K562 (cell line): ENCODE measurements at regions not wholly inside any gene's neighbourhood (a gene's known extent, or its start where the extent isn't known, plus 50 kb on each side); places are given as distances from the start of the nearest gene placed in this dataset.

Source experiments
- DPF2 ChIP-seq: fragments of 450-650 bp; IDR thresholded peaks from 2 replicates; pipeline ENCODE4 v1.6.1; 2016
- NONO ChIP-seq, 2 experiments: fragments of 200-400 bp in 1 of 2; fragments of 450-650 bp in 1 of 2; formaldehyde crosslinking in 1 of 2; IDR thresholded peaks; 2 replicates each; pipeline ENCODE4 v1.6.1; 2017; ENCODE audit warnings: low read depth in 2 of 2, mild to moderate bottlenecking in 2 of 2, moderate library complexity in 2 of 2, low read length in 1 of 2
- NRF1 ChIP-seq, 2 experiments: fragments of 450-650 bp; IDR thresholded peaks in 1 of 2; conservative IDR thresholded peaks in 1 of 2; 2 replicates each; pipeline ENCODE4 v1.6.1; 2014; ENCODE audit warnings: mild to moderate bottlenecking in 2 of 2
- PHB2 ChIP-seq: fragments of 450-650 bp; IDR thresholded peaks from 2 replicates; pipeline ENCODE4 v1.6.1; 2017; ENCODE audit warnings: low read depth
- POLR2AphosphoS2 ChIP-seq: IDR thresholded peaks from 2 replicates; pipeline ENCODE4 v1.6.1; 2012; ENCODE audit warnings: low read length, improper control_type of control experiment
- RFX5 ChIP-seq: IDR thresholded peaks from 2 replicates; pipeline ENCODE4 v1.6.1; 2011; ENCODE audit warnings: low read depth, mild to moderate bottlenecking, improper control_type of control experiment, low read length
- SIN3A ChIP-seq, 2 experiments: fragments of 150-350 bp in 1 of 2; IDR thresholded peaks; 2 replicates each; pipeline ENCODE4 v1.6.1; 2011 to 2016; ENCODE audit warnings: borderline replicate concordance in 2 of 2, low read depth in 2 of 2, low read length in 2 of 2, mild to moderate bottlenecking in 2 of 2, moderate library complexity in 2 of 2; ENCODE audit not compliant: control insufficient read depth in 1 of 2
- TCF7 ChIP-seq: sonication (generic); IDR thresholded peaks from 2 replicates; pipeline ENCODE4 v1.6.1; 2016; ENCODE audit warnings: antibody characterized with exemption, borderline replicate concordance
- TCFL5 ChIP-seq: fragments of 250-450 bp; sonication (Bioruptor Pico); conservative IDR thresholded peaks from 2 replicates; pipeline ENCODE4 v1.6.1; 2021; ENCODE audit warnings: mild to moderate bottlenecking, moderate library complexity, matching md5 sums
- YY1 ChIP-seq, 3 experiments: IDR thresholded peaks; 2 replicates each; pipeline ENCODE4 v1.6.1; 2011; ENCODE audit warnings: low read length in 2 of 3, mild to moderate bottlenecking in 2 of 3, moderate library complexity in 2 of 3, borderline replicate concordance in 1 of 3, control low read depth in 1 of 3, low read depth in 1 of 3; ENCODE audit not compliant: insufficient read depth in 3 of 3, insufficient replicate concordance in 2 of 3, control insufficient read depth in 1 of 3, insufficient read length in 1 of 3; ENCODE audit errors: extremely low read depth in 1 of 3
- ZNF586 ChIP-seq: fragments of 450-650 bp; formaldehyde crosslinking; conservative IDR thresholded peaks from 2 replicates; pipeline ENCODE4 v1.4.0; 2020; ENCODE audit warnings: mild to moderate bottlenecking, moderate library complexity
- TF ChIP-seq, protein P1 (sequence below), 3 experiments: IDR thresholded peaks in 2 of 3; conservative IDR thresholded peaks in 1 of 3; 2 replicates each; pipeline ENCODE4 v1.5.1; 2011 to 2012; ENCODE audit warnings: low read length in 3 of 3, mild to moderate bottlenecking in 3 of 3, control low read depth in 2 of 3, improper control_type of control experiment in 1 of 3, inconsistent platforms in 1 of 3, low read depth in 1 of 3, mixed read lengths in 1 of 3, moderate library complexity in 1 of 3; ENCODE audit not compliant: insufficient read depth in 2 of 3
- TF ChIP-seq, protein P2 (sequence below): fragments of 450-650 bp; formaldehyde crosslinking; IDR thresholded peaks from 2 replicates; pipeline ENCODE4 v1.4.0; 2020; ENCODE audit warnings: mild to moderate bottlenecking, moderate library complexity

DNA sequence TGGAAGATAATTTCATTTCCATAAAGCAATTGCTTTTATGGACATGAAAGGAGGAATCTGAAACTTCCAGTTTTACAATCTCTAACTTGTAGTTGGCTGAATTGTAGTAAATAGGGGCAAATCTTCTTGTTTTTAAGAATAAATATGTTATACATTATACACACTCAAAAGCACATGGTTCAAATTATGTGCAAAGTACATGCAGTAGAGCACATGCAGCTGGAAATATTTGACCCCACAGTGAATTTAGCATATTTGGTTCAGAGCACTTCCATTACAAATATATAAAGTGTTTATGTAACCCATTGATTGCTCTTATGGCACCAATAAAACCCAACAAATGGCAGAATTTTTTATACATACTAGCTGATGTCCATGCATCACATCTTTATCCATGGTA is 180.5 kb downstream of the IRS2 start:
- TF ChIP-seq POLR2AphosphoS2 = no peak
- TF ChIP-seq RFX5 = no peak
- TF ChIP-seq NRF1 (conservative IDR thresholded peaks at IDR 0.05 in 1 of 2, IDR thresholded peaks at IDR 0.05 in 1 of 2) = no peak
- TF ChIP-seq DPF2 = no peak
- no peak for TF ChIP-seq NONO (IDR thresholded peaks at IDR 0.05; ENCODE audit: low read depth in 2 of 2, low read length in 1 of 2)
- no peak for TF ChIP-seq ZNF586 (CRISPR knock-in tag)
- no peak for TF ChIP-seq YY1 (IDR thresholded peaks at IDR 0.05; ENCODE audit: borderline replicate concordance in 1 of 3, control insufficient read depth in 1 of 3, extremely low read depth in 1 of 3, insufficient read depth in 3 of 3, insufficient read length in 1 of 3, insufficient replicate concordance in 2 of 3, low read depth in 1 of 3, low read length in 2 of 3)
- no peak for TF ChIP-seq TCF7
- TF ChIP-seq TCFL5 (CRISPR knock-in tag) = no peak
- TF ChIP-seq, protein P1, sequence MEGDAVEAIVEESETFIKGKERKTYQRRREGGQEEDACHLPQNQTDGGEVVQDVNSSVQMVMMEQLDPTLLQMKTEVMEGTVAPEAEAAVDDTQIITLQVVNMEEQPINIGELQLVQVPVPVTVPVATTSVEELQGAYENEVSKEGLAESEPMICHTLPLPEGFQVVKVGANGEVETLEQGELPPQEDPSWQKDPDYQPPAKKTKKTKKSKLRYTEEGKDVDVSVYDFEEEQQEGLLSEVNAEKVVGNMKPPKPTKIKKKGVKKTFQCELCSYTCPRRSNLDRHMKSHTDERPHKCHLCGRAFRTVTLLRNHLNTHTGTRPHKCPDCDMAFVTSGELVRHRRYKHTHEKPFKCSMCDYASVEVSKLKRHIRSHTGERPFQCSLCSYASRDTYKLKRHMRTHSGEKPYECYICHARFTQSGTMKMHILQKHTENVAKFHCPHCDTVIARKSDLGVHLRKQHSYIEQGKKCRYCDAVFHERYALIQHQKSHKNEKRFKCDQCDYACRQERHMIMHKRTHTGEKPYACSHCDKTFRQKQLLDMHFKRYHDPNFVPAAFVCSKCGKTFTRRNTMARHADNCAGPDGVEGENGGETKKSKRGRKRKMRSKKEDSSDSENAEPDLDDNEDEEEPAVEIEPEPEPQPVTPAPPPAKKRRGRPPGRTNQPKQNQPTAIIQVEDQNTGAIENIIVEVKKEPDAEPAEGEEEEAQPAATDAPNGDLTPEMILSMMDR (IDR thresholded peaks at IDR 0.05 in 2 of 3, conservative IDR thresholded peaks at IDR 0.05 in 1 of 3; ENCODE audit: insufficient read depth in 2 of 3, low read depth in 1 of 3, low read length in 3 of 3) = no peak
- no peak for TF ChIP-seq SIN3A (IDR thresholded peaks at IDR 0.05; ENCODE audit: borderline replicate concordance in 2 of 2, control insufficient read depth in 1 of 2, low read depth in 2 of 2, low read length in 2 of 2)
- TF ChIP-seq, protein P2, sequence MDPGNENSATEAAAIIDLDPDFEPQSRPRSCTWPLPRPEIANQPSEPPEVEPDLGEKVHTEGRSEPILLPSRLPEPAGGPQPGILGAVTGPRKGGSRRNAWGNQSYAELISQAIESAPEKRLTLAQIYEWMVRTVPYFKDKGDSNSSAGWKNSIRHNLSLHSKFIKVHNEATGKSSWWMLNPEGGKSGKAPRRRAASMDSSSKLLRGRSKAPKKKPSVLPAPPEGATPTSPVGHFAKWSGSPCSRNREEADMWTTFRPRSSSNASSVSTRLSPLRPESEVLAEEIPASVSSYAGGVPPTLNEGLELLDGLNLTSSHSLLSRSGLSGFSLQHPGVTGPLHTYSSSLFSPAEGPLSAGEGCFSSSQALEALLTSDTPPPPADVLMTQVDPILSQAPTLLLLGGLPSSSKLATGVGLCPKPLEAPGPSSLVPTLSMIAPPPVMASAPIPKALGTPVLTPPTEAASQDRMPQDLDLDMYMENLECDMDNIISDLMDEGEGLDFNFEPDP (CRISPR knock-in tag) = no peak
- TF ChIP-seq PHB2 = no peak
